Upper lobe of left lung (tissue), 4 donors: ENCODE measurements at regions not wholly inside any gene's neighbourhood (a gene's known extent, or its start where the extent isn't known, plus 50 kb on each side); places are given as distances from the start of the nearest gene placed in this dataset.

Experiments used
- CTCF ChIP-seq, 6 experiments: fragments of 450-650 bp in 4 of 6; fragments of 200-600 bp in 2 of 6; sonication (generic) in 2 of 6; IDR thresholded peaks; one replicate each; pipeline ENCODE4 v1.5.1; 2016 to 2019; ENCODE audit warnings: antibody characterized with exemption in 6 of 6
- POLR2A ChIP-seq, 4 donors: fragments of 450-650 bp; IDR thresholded peaks; one replicate each; pipeline ENCODE4 v1.5.1; 2016 to 2017; ENCODE audit warnings: antibody characterized with exemption in 4 of 4, mild to moderate bottlenecking in 2 of 4

DNA sequence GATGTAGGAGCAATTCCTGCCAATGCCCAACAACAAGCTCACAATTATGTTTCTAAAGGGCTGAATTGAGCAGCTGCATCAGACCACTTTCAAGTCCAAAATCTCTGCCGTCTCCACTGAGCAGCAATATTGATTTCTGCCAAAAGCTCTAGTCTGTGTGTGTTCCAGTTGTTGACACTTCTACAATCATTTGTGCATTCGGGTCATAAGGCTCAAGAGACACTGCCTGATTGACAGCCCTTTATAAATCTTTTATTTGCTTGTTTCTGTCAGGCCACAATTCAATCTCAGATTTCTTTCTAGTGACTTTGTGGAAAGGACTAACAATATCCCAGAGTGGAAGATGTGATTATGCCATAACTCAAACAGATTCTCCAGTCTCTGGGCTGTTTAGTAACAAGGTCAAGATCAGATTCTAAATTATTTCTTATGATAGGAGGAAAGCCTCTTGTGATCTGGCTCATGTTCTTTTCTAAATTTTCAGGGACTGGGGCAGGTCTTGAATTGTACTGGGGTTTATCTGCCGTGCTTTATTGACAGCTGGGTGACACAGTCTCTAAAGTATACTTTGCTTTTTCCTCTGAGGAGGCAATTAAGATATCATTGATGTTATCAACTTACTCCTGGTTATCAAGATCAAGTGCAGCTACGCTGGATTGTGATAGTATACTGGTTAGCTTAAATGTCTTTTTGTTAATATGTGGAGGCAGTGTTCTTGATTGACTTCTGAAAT is 377.1 kb downstream of the CNTNAP4 start:
- no peak for TF ChIP-seq POLR2A (IDR thresholded peaks at IDR 0.05)
- TF ChIP-seq CTCF (IDR thresholded peaks at IDR 0.05) = no peak
